HuH-7.5 (cell line): ENCODE measurements at regions not wholly inside any gene's neighbourhood (a gene's known extent, or its start where the extent isn't known, plus 50 kb on each side); places are given as distances from the start of the nearest gene placed in this dataset.

Experiments
- DNase-seq: peaks from one replicate; pipeline ENCODE4 v3.0.0; 2011; ENCODE audit warnings: low spot score

GRCh38 chr2:220995581-220995980 lies 576.5 kb downstream of the EPHA4 start:
- no peak for DNase-seq

- DNase-seq = no peak
These were observed 573.9 kb downstream of the EPHA4 start for GRCh38 chr2:220998156-220998555.

GRCh38 chr2:220999356-220999755 lies 572.7 kb downstream of the EPHA4 start:
- no peak for DNase-seq

DNA sequence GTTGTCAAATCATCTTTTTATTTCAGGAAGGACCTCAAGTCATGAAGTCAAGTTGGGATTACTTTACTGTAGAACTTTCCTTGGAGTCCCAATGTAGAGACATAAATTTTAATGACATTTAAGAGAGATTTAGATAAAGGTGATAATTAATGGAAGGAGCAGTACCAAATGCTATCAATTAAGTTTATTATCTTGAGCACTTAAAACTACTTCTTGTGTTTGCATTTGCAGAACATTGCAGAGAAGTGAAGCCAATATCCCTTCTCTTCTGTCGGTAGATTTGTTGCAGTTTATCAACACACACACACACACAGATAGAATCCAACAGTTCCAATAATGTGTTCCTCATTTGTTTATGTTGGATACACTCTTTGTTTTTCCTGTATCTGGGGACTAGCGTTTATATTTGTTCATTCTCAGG lies 570.7 kb downstream of the EPHA4 start:
- DNase-seq = no peak

DNA sequence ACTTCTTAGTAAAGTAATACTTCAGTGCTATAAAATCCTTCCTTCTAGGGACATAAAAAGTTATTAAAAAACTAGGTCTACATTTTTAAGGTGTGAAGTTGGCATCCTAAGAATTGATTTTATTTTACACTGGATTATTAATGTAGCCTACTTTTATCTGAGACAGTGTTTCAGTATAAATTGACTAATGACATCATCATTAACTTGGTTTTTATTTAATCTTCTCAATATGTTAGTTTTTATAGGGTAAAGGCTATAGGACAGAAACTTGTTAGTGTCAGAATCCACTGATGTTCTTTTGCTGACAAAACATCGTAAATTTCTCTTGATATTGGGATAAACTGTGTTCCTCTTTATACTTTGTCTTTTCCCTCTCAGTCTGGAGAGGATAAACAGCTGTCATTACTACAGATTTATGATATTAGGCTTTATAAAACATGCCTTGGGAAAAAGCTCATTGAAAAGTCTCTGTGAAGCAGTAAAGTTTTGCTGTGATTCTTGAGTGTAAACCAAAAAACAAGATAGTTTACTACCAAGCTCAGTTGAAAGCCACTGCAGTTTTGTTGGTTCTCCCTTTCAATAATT lies 569.9 kb downstream of the EPHA4 start:
- no peak for DNase-seq

DNA sequence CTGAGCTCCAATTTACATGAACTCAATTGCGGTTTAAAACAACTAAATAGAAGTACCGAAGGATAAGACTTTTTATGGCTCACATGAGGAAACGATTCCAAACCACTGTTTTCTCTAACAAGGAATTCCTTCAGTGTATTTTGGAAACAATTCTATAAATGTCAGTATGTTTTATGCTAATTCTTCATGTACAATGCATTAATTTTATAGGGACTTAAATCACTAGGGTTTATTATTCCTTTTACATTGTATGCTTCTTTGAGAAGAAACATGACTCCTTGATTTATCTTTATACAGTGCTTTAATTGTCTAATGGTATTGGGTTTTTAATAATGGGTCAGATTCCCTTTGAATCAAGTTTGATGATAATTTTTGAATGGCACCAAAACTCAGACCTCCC lies 566.8 kb downstream of the EPHA4 start:
- no peak for DNase-seq

DNA sequence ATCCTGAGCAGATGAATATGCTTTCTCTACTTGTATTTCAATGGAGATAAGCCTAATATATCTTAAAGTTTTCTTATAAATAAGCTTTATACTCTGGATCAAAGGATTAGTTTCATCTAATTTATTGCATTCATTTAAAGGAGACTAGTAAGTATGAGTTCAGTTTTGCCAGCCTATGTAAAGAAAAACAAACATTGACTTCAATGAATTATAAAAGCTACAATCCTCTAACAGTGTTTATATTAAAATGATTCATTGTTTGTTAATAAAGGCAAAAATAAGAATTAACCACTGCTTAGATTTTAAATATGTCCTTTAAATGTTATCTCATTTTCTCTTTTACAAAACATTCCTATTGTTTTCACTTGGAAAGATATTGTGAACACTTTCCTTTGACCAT lies 566.0 kb downstream of the EPHA4 start:
- no peak for DNase-seq

DNA sequence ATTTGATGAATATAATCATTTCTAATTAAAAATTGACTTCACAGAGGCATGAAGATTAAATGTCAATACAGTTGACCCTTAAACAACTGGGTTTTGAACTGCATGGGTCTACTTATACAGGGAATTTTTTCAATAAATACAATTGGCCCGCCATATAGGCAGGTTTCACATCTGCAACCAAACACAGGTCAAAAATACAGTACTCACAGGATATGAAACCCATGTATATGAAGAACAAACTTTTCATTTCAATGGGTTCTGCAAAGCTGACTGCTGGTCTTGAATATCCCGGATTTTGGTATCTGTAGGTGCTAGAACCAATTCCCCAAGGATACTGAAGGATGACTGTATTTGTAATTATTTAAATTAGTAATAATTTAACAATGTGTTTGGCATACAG lies 555.6 kb downstream of the EPHA4 start:
- no peak for DNase-seq

DNA sequence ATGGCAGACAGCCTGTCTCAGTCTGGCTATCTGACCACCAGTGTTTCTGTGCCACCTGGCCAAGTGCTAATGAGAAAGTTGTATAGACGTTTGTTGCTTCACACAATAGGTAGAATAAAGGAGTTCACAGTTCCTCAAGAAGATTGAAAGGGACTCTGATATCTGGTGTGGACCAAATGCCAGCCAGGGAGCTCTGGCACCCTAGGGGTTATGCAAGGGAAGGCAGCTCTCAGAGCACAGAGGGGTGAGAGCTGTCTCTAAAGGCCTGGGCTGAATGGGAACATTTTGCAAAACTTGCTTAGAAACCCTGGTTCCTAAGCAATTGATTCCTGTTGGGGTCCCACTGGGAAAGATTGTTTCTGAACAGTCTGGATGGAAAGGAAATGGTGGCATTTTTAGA lies 553.8 kb downstream of the EPHA4 start:
- no peak for DNase-seq

GRCh38 chr2:221019668-221020067 lies 552.4 kb downstream of the EPHA4 start:
- no peak for DNase-seq

- DNase-seq = no peak
These were observed 549.5 kb downstream of the EPHA4 start for GRCh38 chr2:221022554-221022953.

DNA sequence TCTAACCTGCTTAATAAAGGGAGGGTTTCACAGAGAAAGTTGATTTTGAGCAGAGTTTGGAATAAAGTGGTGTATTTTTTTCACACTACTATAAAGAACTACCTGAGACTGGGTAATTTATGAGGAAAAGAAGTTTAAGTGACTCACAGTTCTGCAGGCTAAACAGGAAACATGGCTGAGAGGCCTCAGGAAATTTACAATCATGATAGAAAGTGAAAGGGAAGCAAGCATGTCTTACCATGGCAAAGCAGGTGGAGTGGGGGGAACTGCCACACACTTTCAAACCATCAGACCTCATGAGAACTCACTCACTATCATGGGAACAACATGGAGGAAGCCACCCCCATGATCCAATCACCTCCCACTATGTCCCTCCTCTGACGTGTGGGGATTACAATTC lies 546.7 kb downstream of the EPHA4 start:
- no peak for DNase-seq

DNA sequence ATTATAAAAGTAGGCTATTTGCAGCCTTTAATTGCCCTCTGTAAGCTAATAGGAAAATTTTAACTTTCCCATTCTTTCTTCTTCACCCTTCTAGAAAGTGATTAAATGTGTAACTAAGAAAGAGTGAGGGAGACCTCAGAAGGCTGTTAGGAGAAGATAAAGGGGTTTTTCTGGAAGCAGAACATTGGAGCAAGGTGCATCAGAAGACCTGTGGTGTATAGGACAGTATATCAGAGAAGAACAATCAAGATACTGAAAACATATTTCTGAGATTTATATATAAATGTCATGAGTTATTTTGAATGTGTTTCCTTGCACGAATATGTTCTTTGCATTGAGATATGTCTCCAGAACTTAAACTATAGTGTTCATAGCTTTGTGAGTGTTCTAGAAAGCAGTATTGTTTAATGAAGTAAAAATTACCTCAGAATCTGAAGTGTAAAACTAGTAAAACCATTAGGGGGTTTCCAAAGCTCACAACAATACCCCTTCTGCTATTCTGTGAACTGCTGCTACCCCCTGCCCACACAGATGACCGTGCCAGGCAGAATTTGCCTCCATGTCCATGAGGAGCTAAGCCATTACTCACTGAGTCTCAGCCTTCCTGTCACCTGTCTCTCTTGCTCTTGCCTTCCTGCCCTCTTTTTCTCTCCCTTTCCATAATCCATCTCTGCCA lies 537.9 kb downstream of the EPHA4 start:
- no peak for DNase-seq

DNA sequence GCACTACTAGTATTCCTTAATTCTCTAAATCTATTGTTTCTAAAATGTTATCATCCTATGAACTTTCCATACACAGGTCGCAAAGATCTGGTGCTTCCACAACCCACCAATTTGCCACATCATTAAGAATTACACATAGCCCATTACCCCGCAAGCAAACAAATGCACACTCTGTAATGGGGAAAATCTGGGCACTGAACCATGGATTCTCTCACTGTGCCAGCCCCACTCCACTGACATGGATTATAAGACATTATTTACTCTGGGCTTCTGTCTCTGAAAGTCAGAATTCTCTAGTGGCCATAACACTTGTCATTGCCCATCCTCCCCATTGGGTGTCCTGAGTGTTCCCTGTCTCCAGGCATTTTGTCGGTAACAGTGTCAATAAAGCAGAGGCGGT lies 537.1 kb downstream of the EPHA4 start:
- DNase-seq = no peak

GRCh38 chr2:221042926-221043325 lies 529.2 kb downstream of the EPHA4 start:
- DNase-seq = no peak

GRCh38 chr2:221044781-221045180 lies 527.3 kb downstream of the EPHA4 start:
- no peak for DNase-seq

GRCh38 chr2:221050020-221050795 lies 521.9 kb downstream of the EPHA4 start:
- DNase-seq = no peak

- no peak for DNase-seq
These were observed 520.9 kb downstream of the EPHA4 start for GRCh38 chr2:221051162-221051561.

- no peak for DNase-seq
These were observed 511.7 kb downstream of the EPHA4 start for GRCh38 chr2:221060376-221060775.

- DNase-seq = no peak
These were observed 508.5 kb downstream of the EPHA4 start for GRCh38 chr2:221063568-221063967.

- DNase-seq = no peak
These were observed 507.8 kb downstream of the EPHA4 start for GRCh38 chr2:221064058-221064854.

GRCh38 chr2:221064880-221065279 lies 507.2 kb downstream of the EPHA4 start:
- DNase-seq = no peak

DNA sequence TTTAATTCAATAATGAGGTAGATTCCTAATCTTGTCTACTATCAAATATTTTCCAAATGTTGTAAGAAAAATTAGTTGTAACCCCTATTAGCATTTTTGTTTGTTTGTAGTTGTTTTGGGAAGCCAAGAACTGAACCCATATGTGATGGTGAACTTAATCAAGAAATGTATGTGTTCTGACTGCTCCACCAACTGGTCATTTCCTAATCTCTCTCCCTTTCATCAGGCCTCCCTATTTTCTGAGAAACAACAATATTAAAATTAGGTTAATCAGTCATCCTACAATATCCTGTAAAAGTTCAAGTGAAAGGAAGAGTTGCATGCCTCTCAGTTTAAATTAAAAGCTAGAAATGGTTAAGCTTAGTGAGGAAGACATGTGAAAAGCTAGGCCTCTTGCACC lies 504.0 kb downstream of the EPHA4 start:
- no peak for DNase-seq
